ENCODE measurements at regions not wholly inside any gene's neighbourhood (a gene's known extent, or its start where the extent isn't known, plus 50 kb on each side); places are given as distances from the start of the nearest gene placed in this dataset.
"Not testable (repeated sequence)": the region's sequence is repeated elsewhere in the genome, so short reads cannot be mapped to it uniquely, and the experiment has no call there.

DNA sequence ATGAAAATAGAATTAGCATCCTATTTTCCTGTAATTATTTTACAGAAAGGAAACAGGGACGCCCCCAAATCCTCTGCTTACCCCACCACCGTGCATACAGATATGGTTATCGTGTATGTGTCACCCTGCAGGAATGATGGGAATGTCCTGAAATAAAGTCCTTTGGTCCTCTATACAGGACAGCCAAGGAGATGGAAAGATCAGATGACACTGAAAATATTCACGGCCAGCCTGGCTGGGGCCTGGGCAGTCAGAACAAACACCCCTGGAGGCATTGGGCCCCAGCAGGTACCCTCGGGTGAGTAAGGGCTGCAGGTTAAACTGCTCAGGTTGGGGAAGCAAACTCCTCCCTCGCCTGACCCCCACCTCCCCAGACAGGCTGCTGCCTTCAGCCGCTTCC, 368.0 kb downstream of the FOXL1 start:
- DNase-seq: no peak

DNA sequence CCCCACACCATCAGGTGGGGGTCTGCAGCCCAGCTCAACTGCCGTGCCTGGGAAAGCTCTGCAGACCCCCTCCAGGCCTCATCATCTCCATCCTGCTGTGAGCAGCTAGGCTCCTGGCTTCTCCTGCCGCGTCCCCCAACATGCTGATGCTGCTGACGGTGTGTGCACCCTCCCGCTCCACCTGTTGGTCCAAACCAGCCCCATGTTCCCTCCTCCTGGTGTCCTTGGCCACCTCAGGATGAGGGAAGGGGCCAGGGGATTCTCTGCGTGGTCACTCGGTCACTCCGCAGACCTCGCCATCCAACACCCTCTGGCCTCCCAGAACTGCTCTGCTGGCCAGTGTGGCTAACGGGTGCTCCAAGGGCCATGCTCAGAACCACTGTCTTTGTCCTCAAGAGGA, 368.6 kb downstream of the FOXL1 start:
- DNase-seq: no peak

DNA sequence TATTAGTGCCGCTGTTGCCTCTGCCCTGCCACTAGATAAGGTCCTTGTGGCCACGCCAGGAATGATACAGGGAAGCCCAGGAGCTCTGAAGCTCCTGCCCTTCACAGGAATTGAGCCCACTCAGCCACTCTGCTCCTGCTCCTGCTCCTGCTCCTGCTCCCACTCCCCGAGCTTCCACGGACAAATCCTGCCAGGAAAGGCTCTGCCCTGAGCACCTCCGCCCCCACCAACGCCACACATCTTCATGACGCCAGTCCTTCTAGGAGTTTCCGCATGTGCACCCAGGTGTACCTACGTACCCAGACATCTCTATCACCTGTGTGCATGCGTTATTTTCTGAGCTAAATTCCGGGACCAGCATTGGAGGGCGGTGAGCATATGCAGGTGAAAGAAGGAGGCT, 369.1 kb downstream of the C16orf95 start:
- no peak for DNase-seq

DNA sequence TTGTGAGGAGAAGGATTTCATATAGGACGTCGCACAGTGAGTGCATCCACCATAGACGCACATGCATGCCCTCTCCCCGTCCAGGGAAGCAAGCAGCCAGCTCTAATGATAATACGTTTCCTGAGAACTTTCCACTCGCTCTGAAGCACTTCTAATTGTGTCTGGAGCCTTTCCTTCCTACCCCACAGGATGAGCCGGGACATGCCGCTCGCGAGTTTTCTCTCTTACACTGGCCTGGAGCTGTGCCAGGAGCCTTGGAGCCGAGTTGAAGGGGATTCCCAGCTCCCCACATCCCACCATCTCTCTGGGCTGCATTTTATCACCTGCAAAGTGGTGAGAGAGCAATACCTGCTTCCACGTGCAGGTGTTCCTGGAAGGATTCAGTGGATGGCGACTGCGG, 368.1 kb downstream of the C16orf95 start:
- no peak for DNase-seq

DNA sequence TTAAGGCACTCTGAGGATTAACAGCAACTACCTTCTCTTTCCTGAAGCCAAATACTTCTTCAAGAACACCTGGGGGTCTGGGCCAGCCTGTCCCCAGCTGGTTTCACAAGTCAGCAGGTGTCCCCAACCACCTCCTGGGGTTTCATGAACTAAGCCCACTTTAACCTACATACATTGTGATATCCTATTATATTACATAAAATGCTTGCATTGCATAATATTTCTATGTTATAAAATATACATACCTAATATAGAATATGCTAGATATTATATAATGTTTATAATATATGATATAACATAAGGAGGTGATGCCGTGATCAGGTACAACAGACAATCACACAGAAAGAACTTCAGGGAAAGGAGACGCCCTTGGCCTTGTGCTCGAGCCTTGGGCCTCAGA, 367.6 kb downstream of the C16orf95 start:
- no peak for DNase-seq

DNA sequence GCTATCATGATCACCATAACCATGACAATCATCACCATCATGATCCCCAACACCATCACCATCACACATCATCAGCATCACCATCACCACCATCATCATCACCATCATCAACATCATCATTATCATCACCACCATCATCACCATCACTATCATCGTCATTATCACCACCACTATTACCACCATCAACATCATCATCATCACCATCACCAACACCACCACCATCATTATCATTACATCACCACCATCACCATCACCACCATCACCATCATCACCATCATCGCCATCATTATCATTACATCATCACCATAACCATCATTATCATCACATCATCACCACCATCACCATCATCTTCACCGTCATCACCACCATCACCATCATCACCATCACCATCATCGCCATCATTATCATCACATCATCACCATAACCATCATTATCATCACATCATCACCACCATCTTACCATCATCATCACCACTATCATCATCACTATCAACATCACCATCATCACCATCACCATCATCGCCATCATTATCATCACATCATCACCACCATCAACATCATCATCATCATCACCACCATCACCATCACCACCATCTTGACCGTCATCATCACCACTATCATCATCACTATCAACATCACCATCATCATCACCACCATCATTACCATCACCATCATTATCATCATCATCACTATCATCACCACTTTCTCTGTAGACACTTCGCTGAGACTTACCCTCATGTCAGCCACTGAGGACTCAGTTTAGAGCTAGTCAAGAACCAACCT, 366.0 kb downstream of the C16orf95 start:
- DNase-seq: no peak

DNA sequence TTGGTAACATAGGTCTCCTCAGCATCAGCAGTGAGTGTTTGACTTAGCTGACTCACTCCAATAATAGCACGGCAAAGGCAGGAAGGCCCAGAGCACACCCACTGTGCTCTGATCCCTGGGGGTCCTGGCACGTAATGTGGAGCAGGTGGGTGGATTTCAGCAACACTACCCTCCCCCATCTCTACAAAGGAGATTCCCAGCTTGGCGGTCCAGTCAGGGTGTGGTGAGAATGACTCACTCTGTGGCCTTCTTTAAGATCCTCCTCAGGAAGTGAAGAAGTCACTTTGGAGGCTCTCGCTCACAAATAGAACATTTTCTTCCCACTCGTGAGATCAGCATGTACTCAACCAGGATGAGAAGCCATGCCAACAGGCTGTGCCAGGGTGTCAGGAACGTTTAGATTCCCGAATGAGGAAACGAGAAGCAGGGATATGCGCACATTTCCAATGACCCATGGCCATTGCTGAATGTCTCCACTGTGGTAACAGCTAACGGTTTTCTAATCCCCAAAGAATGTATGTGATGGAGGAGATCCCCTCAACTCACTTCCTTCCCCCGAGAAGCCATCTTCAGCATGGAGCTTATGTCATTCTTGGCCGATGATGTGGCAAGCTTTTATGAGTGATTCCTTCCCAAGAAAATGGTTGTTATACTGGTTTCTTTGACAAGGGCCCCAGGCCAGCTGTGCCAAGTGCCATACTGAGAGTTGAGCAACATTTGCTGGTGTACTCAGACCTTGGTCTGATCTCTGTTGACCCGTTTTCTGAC, 365.2 kb downstream of the C16orf95 start:
- DNase-seq: no peak

DNA sequence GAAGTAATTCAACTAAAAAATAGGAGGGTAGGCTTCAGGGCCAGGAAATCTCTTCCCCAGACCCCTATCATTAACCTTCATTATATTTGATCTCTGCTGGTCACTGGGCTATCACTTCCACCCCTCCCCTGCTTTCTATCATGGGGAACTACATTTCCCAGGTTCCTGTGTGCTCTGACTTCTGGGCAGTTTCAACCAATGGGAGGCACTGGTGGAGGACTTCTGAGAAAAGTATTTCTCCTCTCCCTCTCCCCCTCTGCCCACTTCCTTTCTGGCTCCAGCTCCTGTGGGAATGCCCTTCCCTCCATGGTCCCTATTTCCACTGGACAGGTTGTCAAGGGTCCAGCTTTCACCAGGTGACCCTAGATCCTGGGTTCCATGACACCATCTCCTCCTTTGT, 364.4 kb downstream of the C16orf95 start:
- no peak for DNase-seq

DNA sequence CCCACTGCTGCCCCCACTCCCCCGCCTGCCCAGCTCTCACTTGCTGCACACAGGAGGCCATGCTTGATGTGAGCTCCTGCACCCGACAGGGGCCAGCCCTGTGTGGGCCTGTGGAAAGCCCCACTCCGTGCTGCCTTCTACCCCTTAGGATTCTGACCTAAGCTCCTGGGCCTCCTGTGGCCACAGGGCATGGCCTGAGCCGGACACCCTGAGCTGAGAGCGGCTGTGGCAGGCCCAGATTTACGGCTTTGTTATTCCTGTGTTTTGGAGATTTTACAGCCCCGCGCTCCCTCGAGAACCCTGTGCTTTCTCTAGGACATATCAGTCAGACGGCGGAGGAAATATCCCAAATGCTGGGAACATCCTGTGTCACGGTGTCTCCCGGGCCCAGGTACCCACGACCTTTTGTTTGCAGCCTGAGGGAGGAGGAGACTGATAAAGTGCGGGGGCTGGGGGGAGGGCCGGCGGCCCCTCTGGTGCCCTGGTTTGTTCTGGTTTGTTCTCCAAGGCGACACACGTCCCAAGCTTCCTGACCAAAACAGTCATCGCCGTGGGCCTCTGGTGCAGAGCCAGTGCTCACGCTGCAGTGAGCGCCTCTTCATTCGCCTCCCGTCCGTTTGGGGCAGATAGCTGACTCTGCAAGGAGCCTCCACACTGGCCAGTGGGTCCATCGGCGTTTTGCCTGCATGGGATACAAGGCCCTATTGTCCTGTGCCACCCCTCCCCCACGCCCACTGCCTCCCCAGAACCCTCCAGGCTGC, 363.4 kb downstream of the C16orf95 start:
- DNase-seq: no peak

DNA sequence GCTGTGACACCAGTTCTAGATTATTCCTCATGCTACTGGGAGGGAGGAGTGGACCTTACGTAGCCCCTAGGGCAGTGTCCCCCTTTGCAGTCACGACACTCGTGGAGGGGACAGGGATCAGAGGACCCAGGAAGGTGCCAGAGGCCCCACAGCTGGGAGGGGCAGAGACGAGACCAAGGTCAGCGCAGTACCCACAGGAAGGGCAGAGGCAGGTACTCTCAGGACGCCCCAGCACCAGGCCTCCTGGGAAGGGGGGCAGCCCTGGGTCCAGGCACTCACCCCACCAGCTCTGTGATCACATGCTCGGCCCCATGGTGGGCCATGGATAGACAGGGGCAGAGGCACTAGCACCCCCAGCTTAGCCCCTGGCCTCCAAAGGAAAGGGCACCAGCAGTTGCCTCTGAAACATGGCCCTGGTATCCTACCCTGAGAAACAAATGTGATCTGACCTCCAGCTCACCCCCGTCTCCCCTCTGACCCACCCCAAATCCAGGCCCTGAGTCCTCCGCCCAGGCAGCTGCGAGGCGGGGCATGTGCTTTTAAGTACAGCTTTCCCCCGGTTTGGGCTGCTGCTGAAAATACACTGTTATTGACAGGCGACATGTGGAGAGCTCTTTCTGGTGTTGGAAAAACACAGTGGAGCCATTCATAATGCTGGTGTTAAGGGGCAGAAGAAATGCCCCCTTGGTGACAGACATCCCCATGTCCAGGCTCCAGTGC, 361.9 kb downstream of the C16orf95 start:
- no peak for DNase-seq

DNA sequence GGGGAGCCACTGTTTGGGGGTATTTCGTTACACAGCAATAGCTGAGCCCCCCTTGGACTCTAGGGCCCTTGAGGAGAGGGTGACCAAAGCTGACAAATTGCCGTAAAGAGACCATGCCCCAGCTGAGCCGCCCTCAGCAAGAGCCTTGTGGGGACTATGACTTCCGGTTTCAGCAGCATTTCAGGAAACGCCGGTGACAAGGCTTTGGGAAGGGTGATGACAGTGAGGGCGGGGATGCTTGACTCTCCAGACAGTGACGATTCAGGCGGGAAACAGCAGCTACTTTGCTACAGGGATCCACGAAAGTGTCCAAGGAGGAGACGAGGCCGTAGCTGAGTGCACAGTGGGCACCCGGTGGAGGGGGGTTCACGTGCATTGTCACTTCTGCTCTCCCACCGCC, 360.8 kb downstream of the C16orf95 start:
- no peak for DNase-seq

DNA sequence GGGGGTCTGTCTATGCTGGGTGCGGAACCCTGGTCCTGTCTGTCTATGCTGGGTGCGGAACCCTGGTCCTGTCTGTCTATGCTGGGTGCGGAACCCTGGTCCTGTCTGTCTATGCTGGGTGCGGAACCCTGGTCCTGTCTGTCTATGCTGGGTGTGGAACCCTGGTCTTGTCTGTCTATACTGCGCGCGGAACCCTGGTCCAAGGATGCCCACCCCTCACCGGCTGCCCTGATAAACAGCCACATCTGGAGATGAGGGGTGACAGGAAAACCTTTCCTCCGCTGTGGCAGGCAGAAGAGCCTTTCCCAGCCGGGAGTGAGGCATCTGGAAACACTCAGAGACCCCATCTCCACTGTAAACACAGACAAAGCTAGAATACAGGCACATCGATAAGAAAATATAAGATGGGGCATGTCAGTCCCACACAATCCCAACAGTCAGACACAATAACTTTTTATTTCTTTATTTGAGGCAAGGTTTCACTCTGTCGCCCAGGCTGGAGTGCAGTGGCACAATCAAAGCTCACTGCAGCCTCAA, 359.5 kb downstream of the C16orf95 start:
- not testable (repeated sequence) for DNase-seq

DNA sequence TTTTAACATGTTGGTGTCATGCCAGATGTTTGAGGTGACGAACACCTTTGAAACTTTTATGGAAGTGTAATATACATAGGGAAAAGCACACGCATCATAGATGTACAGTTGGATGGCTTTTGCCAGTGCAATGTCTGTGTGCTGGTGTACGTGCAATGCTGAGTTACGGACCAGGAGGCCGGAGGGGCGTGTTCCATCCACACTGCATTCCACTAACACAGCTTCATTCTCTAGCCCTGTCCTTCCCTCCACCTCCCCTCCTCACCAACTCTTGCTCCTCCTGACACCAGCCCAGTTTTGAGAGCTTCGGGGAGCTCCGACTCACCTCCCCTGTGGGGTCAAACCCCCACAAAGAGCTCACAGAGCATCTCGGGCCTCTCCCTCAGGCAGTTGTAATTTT, 358.8 kb downstream of the C16orf95 start:
- DNase-seq: no peak

DNA sequence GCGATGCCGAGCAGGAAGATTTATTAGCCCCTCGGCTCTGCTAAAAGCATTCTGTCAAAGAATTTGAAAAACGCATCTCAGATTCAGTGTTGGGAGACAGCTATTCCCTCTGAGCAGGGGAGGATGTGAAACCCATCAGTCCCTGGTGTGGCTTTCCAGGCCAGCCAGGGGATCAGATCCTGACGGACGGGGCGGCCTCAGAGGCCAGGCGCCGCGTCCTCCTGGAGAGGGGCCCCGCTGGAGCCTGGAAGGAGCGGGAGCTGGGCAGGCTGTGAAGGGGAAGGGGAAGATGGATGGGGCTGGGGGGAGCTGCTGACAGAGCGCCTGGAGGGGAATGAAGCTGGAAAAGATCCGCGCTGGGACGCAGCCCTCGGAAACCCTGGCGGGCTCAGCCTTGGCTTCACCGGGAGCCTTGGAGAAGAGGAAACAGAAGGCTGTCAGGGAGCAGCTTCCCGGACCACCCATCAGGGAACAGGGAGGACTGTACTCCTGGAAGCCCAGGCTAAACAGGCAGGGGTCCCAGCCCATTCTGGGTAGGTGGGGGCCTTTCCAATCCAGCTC, 358.0 kb downstream of the C16orf95 start:
- DNase-seq: no peak

DNA sequence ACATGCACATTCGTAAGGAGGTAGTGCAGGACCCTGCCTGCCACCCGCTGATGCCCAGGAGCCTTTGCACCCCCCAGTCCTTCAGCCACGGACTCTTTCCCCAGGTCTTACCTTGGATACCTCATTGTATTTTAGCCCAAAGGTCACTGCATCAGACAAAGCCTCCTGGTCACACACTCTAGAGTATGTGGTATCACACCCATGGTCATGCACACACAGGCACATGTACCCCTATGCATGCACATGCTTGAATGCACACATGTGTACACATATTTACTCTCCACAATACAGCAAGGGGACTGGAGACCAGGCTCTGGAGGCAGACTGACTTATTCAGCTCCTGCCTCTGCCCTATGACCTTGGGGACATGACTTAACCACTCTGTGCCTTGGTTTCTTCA, 357.5 kb downstream of the C16orf95 start:
- no peak for DNase-seq

DNA sequence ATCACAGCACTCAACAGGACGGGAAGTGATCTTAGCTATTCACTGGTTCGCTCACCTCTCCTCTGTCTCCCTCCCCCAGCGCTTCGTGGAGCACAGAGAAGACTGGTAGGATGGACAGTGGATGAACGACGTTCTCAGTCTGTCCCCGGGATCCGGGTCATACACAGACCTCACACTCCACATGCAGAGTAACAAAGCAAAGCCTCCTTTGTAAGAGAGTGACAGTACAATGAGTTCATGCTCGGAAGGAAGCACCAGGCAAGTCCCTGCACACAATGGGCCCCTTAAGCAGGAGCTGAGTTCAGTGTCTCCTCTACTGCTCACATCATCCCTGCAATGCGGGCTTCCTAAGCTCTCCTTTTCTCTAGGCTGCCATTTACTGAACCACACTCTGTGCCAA, 356.9 kb downstream of the C16orf95 start:
- DNase-seq: no peak

DNA sequence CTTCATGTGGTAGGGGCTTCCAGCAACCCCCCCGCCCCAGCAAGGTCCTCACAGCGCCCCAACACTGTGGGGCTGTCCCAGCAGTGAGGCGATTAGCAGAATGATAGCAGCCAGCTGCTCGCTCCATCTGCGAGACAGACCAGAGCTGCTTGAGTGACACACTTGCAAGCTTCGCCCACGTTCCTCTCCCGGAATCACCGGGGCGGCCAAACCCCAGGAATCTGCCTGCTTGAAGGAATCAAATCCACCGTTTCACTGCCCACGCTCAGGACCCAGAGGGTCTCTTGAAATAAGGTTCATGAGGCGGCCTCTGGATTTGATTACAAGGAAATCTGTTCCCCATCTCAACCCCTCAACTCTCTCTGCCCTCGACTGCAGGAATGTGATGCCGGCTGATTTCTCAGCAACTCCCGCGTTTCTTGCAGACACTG, 356.0 kb downstream of the C16orf95 start:
- no peak for DNase-seq

DNA sequence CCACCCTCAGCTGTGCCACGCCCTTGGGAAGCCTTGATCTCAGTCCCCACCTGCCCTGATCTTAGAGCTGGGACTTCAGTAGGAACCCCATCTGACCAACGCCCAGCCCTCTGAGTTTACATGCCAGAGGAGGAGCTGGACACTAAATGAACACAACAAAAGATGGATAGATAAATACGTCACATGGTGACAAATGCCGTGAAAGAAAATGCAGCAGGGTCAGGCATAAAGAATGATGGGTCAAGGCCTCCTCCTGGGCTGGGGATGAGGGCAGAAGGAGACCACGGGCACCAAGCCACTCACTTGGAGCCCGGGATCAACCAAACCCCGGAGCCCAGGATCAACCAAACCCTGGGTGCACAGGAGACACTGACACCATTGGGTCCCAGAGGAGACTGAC, 354.9 kb downstream of the C16orf95 start:
- no peak for DNase-seq

DNA sequence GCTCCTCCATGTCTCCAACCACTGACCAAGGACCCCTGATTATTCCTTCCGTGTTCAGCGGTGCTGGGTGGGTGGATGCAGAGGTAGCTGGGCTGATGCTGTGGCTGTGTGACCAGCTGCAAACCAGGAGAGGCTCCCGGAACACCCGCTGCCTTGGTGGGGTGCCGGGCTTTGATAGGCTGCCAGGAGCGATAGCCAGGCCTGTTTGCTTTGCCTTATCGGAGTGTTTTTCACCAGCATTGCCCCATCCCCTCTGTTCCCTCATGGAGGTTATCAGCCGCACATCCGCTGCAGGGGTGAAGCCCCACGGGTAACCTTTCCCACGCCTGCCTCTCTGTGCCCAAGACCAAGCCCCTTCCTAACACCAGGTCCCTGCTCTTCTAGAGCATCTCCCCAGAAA, 354.3 kb downstream of the C16orf95 start:
- DNase-seq: no peak

DNA sequence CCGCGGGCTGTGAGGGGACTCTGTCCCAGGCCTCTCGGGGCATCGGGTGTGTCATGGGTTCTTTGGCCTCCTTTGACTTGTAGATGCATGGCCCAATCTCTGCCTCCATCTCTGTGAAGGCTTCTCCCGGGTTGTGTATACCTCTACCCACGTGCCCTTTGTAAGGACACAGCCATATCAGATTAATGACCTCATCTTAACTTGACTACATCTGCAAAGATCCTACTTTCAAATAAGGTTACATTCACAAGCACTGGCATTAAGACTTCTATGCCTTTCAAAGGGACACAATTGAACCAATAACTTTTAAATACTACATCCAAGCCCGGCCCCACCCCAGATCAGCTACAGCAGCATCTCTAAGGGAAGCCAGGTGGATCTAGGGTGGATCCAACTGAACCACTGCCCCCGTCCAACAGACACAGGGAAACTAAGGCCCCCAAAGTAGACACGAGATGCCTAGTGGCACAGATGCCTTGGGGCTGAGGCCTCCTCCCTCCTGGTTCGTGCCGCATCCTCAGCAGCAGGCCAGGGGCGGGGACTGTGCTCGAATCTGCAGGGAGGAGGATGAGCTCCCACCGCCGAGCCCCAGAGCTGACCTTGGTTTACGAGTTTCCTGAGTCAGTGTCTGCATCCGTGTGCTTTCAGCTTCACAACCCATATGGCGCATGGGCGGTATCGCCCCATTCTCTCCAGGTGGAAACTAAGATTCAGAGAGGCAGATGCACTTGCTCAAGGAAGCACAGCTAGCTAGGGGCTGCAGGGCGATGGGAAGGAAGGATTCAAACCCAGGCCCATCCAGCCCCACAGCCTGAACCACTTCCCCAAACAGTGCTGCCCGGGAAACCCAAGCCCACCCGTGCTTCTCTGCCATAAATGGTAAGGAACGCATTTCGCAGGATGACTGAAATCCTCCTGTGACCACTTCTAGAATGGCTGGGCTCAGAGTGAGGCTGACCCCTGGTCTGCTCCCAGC, 353.3 kb downstream of the C16orf95 start:
- DNase-seq: no peak

DNA sequence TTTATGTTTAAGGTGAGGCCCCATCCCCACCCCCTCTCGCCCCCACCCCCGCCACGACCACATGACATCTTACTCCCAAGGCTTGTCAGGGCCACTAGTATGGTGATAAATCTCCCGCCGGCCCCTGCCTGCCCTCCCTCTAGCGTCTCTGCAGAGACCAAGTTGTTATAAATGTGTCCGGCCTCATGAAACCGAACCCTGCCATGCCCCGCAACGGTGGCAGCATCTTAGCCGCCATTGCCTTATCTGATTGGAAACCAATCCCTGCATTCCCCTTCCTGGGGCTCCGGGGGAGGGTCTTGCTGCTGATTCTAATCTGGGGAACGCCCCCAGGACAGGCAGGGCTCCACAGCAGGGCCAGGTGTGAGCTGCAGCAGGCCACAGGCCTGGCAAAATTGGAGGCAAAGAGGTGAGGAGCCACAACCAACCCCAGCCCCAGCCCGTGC, 352.4 kb downstream of the C16orf95 start:
- DNase-seq: no peak

All from SHP77 treated with DMSO at 0.1 percent for 48 hours (cell line).